Cardiac septum (tissue), 1 donor: ENCODE measurements at regions not wholly inside any gene's neighbourhood (a gene's known extent, or its start where the extent isn't known, plus 50 kb on each side); places are given as distances from the start of the nearest gene placed in this dataset.

ENCODE experiments used
- DNase-seq: peaks from one replicate; pipeline ENCODE4 v3.0.0-alpha.2; 2020; ENCODE audit warnings: low spot score
- intact Hi-C: fragments of 100-400 bp; cut with DNase I; formaldehyde crosslinking; loops from one replicate; pipeline ENCODE4 v1.14.0; 2022
- donor health status: DM: no; HTN: no; CAD: no.

- intact Hi-C loops = no loop called here
- DNase-seq = no peak
These were observed 423.4 kb downstream of the FOXO1 start for GRCh38 chr13:40243047-40243446.

GRCh38 chr13:40243982-40244381 is 422.5 kb downstream of the FOXO1 start:
- intact Hi-C loops = no loop called here
- no peak for DNase-seq

GRCh38 chr13:40245567-40245966 is 420.9 kb downstream of the FOXO1 start:
- no peak for DNase-seq
- intact Hi-C loops = no loop called here

GRCh38 chr13:40247845-40248244 is 418.6 kb downstream of the FOXO1 start:
- DNase-seq = no peak
- intact Hi-C loops = no loop called here

GRCh38 chr13:40251343-40252032 is 415.0 kb downstream of the FOXO1 start:
- intact Hi-C loops = no loop called here
- DNase-seq = no peak

- intact Hi-C loops = no loop called here
- no peak for DNase-seq
These were observed 414.2 kb downstream of the FOXO1 start for GRCh38 chr13:40252241-40252640.

- DNase-seq = no peak
- intact Hi-C loops = no loop called here
These were observed 413.8 kb downstream of the FOXO1 start for GRCh38 chr13:40252676-40253075.

GRCh38 chr13:40254394-40254793 is 412.0 kb downstream of the FOXO1 start:
- intact Hi-C loops = no loop called here
- DNase-seq = no peak

GRCh38 chr13:40255551-40255950 is 410.9 kb downstream of the FOXO1 start:
- DNase-seq = no peak
- intact Hi-C loops = no loop called here

GRCh38 chr13:40259899-40260298 is 406.5 kb downstream of the FOXO1 start:
- intact Hi-C loops = no loop called here
- no peak for DNase-seq

- intact Hi-C loops = no loop called here
- DNase-seq = no peak
These were observed 405.1 kb downstream of the FOXO1 start for GRCh38 chr13:40261336-40261735.

GRCh38 chr13:40261947-40262346 is 404.5 kb downstream of the FOXO1 start:
- DNase-seq = no peak
- intact Hi-C loops = no loop called here

GRCh38 chr13:40269086-40269485 is 397.4 kb downstream of the FOXO1 start:
- intact Hi-C loops = no loop called here
- DNase-seq = no peak

- DNase-seq = no peak
- intact Hi-C loops = loop anchor here (5.0 kb wide), 1 partner anchor 202 kb away; no protein-coding TSS in a partner anchor
These were observed 395.7 kb downstream of the FOXO1 start for GRCh38 chr13:40270726-40271125.

GRCh38 chr13:40271271-40271885 is 395.1 kb downstream of the FOXO1 start:
- DNase-seq = no peak
- intact Hi-C loops = loop anchor here (5.0 kb wide), 1 partner anchor 201 kb away; no protein-coding TSS in a partner anchor

GRCh38 chr13:40271931-40272775 is 394.3 kb downstream of the FOXO1 start:
- intact Hi-C loops = loop anchor here (5.0 kb wide), 1 partner anchor 200 kb away; no protein-coding TSS in a partner anchor
- no peak for DNase-seq

- no peak for DNase-seq
- intact Hi-C loops = loop anchor here (5.0 kb wide), 1 partner anchor 200 kb away; no protein-coding TSS in a partner anchor
These were observed 393.7 kb downstream of the FOXO1 start for GRCh38 chr13:40272776-40273139.

GRCh38 chr13:40273253-40274025 is 393.0 kb downstream of the FOXO1 start:
- intact Hi-C loops = loop anchor here (5.0 kb wide), 1 partner anchor 199 kb away; no protein-coding TSS in a partner anchor
- no peak for DNase-seq

- DNase-seq = no peak
These were observed 392.3 kb downstream of the FOXO1 start for GRCh38 chr13:40274103-40274502.

GRCh38 chr13:40275155-40275554 is 391.3 kb downstream of the FOXO1 start:
- DNase-seq = no peak
- intact Hi-C loops = no loop called here

More at GRCh38 chr13:40274103-40274502, 392.3 kb downstream of the FOXO1 start:
- intact Hi-C loops = loop anchor here (5.0 kb wide), 1 partner anchor 198 kb away; no protein-coding TSS in a partner anchor
